ENCODE measurements at regions not wholly inside any gene's neighbourhood (a gene's known extent, or its start where the extent isn't known, plus 50 kb on each side); places are given as distances from the start of the nearest gene placed in this dataset.
"Not testable (repeated sequence)": the region's sequence is repeated elsewhere in the genome, so short reads cannot be mapped to it uniquely, and the experiment has no call there.

DNA sequence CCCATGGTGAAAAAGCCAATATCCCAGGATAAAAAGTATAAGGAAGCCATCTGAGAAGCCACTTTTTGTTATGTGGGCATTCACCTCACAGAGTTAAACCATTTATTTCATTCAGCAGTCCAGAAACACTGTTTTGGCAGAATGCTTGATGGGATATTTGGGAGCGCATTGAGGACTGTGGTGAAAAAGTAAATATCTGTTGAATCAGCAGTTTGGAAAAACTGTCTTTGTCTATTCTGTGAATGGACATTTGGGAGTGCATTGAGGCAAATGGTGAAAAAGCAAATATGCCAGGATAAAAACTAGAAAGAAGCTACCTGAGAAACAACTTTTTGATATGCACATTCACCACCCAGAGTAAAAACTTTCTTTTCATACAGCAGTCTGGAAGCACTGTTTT is 276.2 kb upstream of the TRIM48 start:
- TF ChIP-seq, protein P1, sequence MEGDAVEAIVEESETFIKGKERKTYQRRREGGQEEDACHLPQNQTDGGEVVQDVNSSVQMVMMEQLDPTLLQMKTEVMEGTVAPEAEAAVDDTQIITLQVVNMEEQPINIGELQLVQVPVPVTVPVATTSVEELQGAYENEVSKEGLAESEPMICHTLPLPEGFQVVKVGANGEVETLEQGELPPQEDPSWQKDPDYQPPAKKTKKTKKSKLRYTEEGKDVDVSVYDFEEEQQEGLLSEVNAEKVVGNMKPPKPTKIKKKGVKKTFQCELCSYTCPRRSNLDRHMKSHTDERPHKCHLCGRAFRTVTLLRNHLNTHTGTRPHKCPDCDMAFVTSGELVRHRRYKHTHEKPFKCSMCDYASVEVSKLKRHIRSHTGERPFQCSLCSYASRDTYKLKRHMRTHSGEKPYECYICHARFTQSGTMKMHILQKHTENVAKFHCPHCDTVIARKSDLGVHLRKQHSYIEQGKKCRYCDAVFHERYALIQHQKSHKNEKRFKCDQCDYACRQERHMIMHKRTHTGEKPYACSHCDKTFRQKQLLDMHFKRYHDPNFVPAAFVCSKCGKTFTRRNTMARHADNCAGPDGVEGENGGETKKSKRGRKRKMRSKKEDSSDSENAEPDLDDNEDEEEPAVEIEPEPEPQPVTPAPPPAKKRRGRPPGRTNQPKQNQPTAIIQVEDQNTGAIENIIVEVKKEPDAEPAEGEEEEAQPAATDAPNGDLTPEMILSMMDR (IDR thresholded peaks at IDR 0.05; ENCODE audit: unreplicated experiment) = no peak
- Mint-ChIP-seq H3K9me3 (ENCODE audit: low read depth) (peaks cover 20% of the 10 kb centered on the region), H3K4me1 (ENCODE audit: low read depth) (no peaks in the 10 kb centered on the region), H3K27ac (no peak overlapping the region), H3K36me3 (ENCODE audit: insufficient read depth) (peaks cover 3% of the 10 kb centered on the region), H3K4me3 (ENCODE audit: low read depth) (no peak overlapping the region), H3K27me3 (no peaks in the 10 kb centered on the region)
- no peak for DNase-seq (ENCODE audit: low spot score, unreplicated experiment)

DNA sequence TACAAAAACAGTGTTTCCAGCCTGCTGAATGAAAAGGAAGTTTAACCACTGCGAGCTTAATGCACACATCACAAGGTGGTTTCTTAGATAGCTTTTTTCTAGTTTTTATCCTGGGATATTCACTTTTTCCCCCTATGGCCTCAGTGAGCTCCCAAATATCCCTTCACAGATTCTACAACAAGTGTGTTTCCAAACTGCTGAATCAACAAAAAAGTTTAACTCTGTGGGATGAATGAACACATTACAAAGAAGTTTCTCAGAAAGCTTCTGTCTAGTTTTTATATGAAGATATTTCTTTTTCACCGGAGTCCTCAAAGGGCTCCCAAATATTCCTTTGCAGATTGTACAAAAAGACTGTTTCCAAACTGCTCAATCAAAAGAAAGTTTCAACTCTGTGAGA is 233.1 kb upstream of the TRIM48 start:
- H3K27me3 Mint-ChIP-seq; H3K4me3 Mint-ChIP-seq (ENCODE audit: low read depth); H3K27ac Mint-ChIP-seq; H3K4me1 Mint-ChIP-seq (ENCODE audit: low read depth); DNase-seq (ENCODE audit: low spot score, unreplicated experiment); H3K36me3 Mint-ChIP-seq (ENCODE audit: insufficient read depth): not testable (repeated sequence)
- H3K9me3 Mint-ChIP-seq (ENCODE audit: low read depth) = peaks cover 36% of the 10 kb centered on the region

DNA sequence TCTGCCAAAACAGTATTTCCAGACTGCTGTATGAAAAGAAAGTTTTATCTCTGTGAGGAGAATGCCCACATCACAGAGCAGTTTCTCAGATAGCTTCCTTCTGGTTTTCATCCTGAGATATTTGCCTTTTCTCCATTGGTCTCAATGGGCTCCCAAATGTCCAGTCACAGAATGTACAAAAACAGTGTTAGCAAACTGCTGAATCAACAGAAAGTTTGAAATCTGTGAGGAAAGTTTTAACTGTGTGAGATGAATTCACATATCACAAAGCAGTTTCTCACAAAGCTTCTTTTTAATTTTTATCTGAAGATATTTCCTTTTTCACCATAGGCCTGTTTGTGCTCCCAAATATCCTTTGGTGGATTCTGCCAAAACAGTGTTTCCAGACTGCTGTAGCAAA is 207.2 kb upstream of the TRIM48 start:
- Mint-ChIP-seq H3K4me3 (ENCODE audit: low read depth) (no peak overlapping the region), H3K27me3 (no peaks in the 10 kb centered on the region), H3K9me3 (ENCODE audit: low read depth) (peaks cover 23% of the 10 kb centered on the region), H3K4me1 (ENCODE audit: low read depth) (no peaks in the 10 kb centered on the region), H3K36me3 (ENCODE audit: insufficient read depth) (peaks cover 1% of the 10 kb centered on the region), H3K27ac (no peak overlapping the region)
- TF ChIP-seq, protein P1 (IDR thresholded peaks at IDR 0.05; ENCODE audit: unreplicated experiment) = no peak
- no peak for DNase-seq (ENCODE audit: low spot score, unreplicated experiment)

DNA sequence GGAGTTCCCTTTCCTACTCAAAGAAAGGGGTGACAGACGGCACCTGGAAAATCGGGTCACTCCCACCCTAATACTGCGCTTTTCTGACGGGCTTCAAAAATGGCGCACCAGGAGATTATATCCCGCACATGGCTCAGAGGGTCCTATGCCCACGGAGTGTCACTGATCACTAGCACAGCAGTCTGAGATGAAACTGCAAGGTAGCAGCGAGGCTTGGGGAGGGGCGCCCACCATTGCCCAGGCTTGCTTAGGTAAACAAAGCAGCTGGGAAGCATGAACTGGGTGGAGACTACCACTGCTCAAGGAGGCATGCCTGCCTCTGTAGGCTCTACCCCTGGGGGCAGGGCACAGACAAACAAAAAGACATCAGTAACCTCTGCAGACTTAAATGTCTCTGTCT is 177.4 kb upstream of the TRIM48 start:
- DNase-seq (ENCODE audit: low spot score, unreplicated experiment); H3K27ac Mint-ChIP-seq; H3K27me3 Mint-ChIP-seq; H3K36me3 Mint-ChIP-seq (ENCODE audit: insufficient read depth); H3K4me1 Mint-ChIP-seq (ENCODE audit: low read depth); H3K4me3 Mint-ChIP-seq (ENCODE audit: low read depth): not testable (repeated sequence)
- H3K9me3 Mint-ChIP-seq (ENCODE audit: low read depth) = peaks cover 71% of the 10 kb centered on the region

DNA sequence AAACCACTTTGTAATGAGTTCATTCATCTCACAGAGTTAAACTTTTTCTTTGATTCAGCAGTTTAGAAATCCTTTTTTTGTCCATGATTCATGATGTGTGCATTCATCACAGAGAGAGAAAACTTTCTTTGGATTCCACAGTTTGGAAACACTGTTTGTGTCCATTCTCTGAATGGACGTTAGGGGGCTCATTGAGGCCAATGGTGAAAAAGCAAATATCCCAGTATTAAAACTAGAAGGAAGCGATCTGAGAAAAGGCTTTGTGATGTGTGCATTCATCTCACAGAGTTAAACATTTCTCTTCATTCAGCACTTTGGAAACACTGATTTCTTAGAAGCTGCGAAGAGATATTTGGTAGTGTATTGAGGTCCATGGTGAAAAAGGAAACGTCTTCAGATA is 155.6 kb upstream of the TRIM48 start:
- no peak for DNase-seq (ENCODE audit: low spot score, unreplicated experiment)
- H3K27me3 Mint-ChIP-seq = no peaks in the 10 kb centered on the region
- TF ChIP-seq, protein P1 (IDR thresholded peaks at IDR 0.05; ENCODE audit: unreplicated experiment) = no peak
- H3K9me3 Mint-ChIP-seq (ENCODE audit: low read depth) = peaks cover 35% of the 10 kb centered on the region
- peaks cover 3% of the 10 kb centered on the region for H3K36me3 Mint-ChIP-seq (ENCODE audit: insufficient read depth)
- H3K27ac Mint-ChIP-seq = no peak overlapping the region
- H3K4me1 Mint-ChIP-seq (ENCODE audit: low read depth) = no peaks in the 10 kb centered on the region
- H3K4me3 Mint-ChIP-seq (ENCODE audit: low read depth) = no peak overlapping the region

All from progenitor cell of endocrine pancreas (in vitro differentiated cells).